ENCODE measurements at regions not wholly inside any gene's neighbourhood (a gene's known extent, or its start where the extent isn't known, plus 50 kb on each side); places are given as distances from the start of the nearest gene placed in this dataset.

DNA sequence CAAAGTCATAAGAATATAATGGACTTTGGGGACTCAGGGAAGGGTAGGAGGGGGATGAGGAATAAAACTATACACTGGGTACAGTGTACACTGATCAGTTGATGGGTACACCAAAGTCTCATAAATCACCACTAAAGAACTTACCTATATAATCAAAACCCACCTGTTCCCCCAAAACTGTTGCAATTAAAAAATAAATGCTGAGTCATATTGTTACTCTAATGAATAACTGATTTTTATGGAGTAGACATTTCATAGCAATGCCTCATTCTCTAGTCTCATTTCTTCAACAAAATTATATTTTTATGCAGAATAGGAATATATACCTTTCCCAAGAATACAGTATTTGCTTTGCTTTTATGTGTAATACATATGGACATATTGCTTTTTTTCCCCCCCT is 181.2 kb downstream of the ST6GAL2 start:
- Histone ChIP-seq H3K27me3 (no peaks in the 10 kb centered on the region), H3K4me3 (no peak overlapping the region), H3K9me3 (no peaks in the 10 kb centered on the region), H3K4me1 (peaks cover 0 to 11% (median 0%) of the 10 kb centered on the region in 4 donors), H3K36me3 (no peaks in the 10 kb centered on the region), H3K27ac (no peak overlapping the region)
- no peak for TF ChIP-seq EP300 (IDR thresholded peaks at IDR 0.05)
- TF ChIP-seq POLR2A (IDR thresholded peaks at IDR 0.05): no peak
- TF ChIP-seq, protein P1, sequence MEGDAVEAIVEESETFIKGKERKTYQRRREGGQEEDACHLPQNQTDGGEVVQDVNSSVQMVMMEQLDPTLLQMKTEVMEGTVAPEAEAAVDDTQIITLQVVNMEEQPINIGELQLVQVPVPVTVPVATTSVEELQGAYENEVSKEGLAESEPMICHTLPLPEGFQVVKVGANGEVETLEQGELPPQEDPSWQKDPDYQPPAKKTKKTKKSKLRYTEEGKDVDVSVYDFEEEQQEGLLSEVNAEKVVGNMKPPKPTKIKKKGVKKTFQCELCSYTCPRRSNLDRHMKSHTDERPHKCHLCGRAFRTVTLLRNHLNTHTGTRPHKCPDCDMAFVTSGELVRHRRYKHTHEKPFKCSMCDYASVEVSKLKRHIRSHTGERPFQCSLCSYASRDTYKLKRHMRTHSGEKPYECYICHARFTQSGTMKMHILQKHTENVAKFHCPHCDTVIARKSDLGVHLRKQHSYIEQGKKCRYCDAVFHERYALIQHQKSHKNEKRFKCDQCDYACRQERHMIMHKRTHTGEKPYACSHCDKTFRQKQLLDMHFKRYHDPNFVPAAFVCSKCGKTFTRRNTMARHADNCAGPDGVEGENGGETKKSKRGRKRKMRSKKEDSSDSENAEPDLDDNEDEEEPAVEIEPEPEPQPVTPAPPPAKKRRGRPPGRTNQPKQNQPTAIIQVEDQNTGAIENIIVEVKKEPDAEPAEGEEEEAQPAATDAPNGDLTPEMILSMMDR (IDR thresholded peaks at IDR 0.05): no peak
- no peak for DNase-seq (ENCODE audit: low spot score in 2 of 2)

DNA sequence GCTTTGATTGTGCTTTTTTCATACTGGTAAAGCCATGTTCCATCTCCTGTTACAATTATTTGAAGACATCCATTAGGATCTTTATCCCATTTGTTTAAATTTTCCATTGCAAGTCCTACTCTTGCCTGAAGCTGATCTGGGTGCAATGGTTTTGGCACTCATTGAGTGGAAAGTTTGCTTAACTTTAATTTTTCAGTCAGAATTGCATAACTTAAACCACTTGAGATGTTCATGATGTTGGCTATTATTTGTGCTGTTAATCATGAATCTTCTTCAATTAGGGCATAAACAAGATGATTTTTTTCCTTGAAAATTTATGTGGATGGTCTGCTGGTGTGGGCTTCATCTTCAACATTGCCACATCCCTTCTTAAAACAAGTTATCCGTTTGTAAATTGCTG is 180.1 kb downstream of the ST6GAL2 start:
- Histone ChIP-seq H3K9me3 (no peaks in the 10 kb centered on the region), H3K4me3 (no peak overlapping the region), H3K36me3 (no peaks in the 10 kb centered on the region), H3K27me3 (no peaks in the 10 kb centered on the region), H3K27ac (no peak overlapping the region), H3K4me1 (peaks cover 0 to 11% (median 0%) of the 10 kb centered on the region in 4 donors)
- no peak for DNase-seq (ENCODE audit: low spot score in 2 of 2)
- TF ChIP-seq, protein P1 (IDR thresholded peaks at IDR 0.05): no peak
- no peak for TF ChIP-seq POLR2A (IDR thresholded peaks at IDR 0.05)
- peak in 1 of 2 donors; percentile 48 for TF ChIP-seq EP300 (IDR thresholded peaks at IDR 0.05)
- whole genome bisulfite sequencing, 2 donors: 54 to 57% methylated on average over 1 of the region's 1 CpG

DNA sequence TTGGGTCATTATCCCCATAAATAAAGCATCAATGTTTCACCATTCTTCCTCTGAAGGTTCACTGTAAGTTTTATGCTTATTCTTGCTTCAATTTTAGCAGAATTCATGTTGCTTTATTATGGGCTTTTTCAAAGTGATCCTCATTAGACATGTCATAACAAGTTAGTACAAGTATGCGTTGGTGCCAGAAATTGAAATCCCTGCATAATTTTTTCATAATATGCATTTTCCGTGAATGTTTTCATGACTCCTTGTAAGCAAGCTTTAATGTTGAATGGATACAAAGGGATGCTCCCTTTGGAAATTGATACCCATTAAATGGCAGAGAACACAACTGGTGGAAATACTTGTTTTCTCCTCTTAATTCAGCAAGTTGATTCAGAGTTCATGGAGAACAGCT is 179.7 kb downstream of the ST6GAL2 start:
- DNase-seq (ENCODE audit: low spot score in 2 of 2): no peak
- TF ChIP-seq EP300 (IDR thresholded peaks at IDR 0.05): no peak
- TF ChIP-seq, protein P1 (IDR thresholded peaks at IDR 0.05): no peak
- no peak for TF ChIP-seq POLR2A (IDR thresholded peaks at IDR 0.05)
- 89% methylated on average over 2 of the region's 2 CpGs for WGBS, 2 donors
- Histone ChIP-seq H3K4me1 (peaks cover 0 to 11% (median 0%) of the 10 kb centered on the region in 4 donors), H3K9me3 (no peaks in the 10 kb centered on the region), H3K27ac (no peak overlapping the region), H3K27me3 (no peaks in the 10 kb centered on the region), H3K4me3 (no peak overlapping the region), H3K36me3 (no peaks in the 10 kb centered on the region)

DNA sequence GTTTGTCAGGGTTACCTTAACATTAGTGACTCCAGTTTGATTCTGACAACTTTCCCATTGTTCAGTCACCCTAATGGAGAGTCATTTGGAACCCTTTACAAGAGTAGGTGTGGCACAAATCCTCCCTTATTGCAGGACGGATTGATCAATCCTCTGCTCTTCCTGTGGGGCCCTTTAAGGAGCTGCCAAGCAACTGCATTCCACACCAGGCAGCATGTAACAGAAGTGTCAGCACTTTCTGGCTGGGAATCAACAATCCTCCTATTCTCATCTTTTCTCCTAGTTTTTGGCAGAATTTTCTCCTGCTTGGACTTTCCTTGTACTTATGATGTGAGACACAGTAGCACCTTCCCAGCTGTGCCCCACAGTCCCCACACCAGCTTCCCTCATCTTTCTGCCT is 177.8 kb downstream of the ST6GAL2 start:
- H3K4me1 ChIP-seq: peaks cover 0 to 11% (median 0%) of the 10 kb centered on the region in 4 donors
- no peaks in the 10 kb centered on the region for H3K27me3 ChIP-seq
- 8% methylated on average over 1 of the region's 1 CpG for WGBS, 2 donors
- no peak for DNase-seq (ENCODE audit: low spot score in 2 of 2)
- TF ChIP-seq, protein P1 (IDR thresholded peaks at IDR 0.05): no peak
- TF ChIP-seq EP300 (IDR thresholded peaks at IDR 0.05) (peak in 1 of 2 donors; percentile 11), POLR2A (IDR thresholded peaks at IDR 0.05) (no peak)
- H3K4me3 ChIP-seq: no peak overlapping the region
- no peak overlapping the region for H3K27ac ChIP-seq
- H3K36me3 ChIP-seq: no peaks in the 10 kb centered on the region
- H3K9me3 ChIP-seq: peaks cover 0 to 4% (median 0%) of the 10 kb centered on the region in 4 donors

DNA sequence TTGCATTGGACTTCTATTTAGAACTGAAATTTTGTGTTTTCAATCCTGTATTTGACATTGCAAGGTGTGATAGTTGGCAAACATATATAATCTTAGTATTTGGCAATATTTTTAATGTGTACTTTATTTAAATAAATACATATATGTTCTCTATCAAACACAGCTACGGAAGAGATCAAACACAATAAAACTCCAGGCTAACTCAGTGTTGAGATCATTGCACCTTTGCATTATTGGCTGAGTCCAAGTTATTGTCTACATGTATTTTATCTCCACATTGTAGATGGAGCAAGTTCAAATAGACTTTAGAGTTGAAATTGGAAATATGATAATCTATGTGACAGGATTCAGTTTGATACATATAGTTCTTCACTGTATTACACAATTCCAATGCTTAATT is 176.7 kb downstream of the ST6GAL2 start:
- H3K36me3 ChIP-seq: no peaks in the 10 kb centered on the region
- TF ChIP-seq, protein P1 (IDR thresholded peaks at IDR 0.05): no peak
- no peak for TF ChIP-seq EP300 (IDR thresholded peaks at IDR 0.05)
- TF ChIP-seq POLR2A (IDR thresholded peaks at IDR 0.05): no peak
- DNase-seq (ENCODE audit: low spot score in 2 of 2): no peak
- H3K27ac ChIP-seq: no peak overlapping the region
- H3K4me3 ChIP-seq: no peak overlapping the region
- no peaks in the 10 kb centered on the region for H3K27me3 ChIP-seq
- H3K9me3 ChIP-seq: peaks cover 0 to 4% (median 0%) of the 10 kb centered on the region in 4 donors
- H3K4me1 ChIP-seq: peaks cover 0 to 11% (median 0%) of the 10 kb centered on the region in 4 donors
- 91 to 98% methylated on average over 1 of the region's 1 CpG for WGBS, 2 donors
